Psoas muscle (tissue), 7 donors: ENCODE measurements at regions not wholly inside any gene's neighbourhood (a gene's known extent, or its start where the extent isn't known, plus 50 kb on each side); places are given as distances from the start of the nearest gene placed in this dataset.

ENCODE experiments used
- ATAC-seq, 4 donors: fragments of 200-7000 bp; cut with Tn5 transposase; one replicate each; pipeline ENCODE4 v1.9.1; 2020; ENCODE audit warnings: moderate library complexity in 3 of 4, mild to moderate bottlenecking in 2 of 4
- DNase-seq, 2 donors: peaks; one replicate each; pipeline ENCODE4 v3.0.0-alpha.2; 2020
- H3K27ac ChIP-seq: fragments of 200-600 bp; one replicate; pipeline ENCODE4 v1.8.0; 2022
- H3K27me3 ChIP-seq, 3 donors: fragments of 200-600 bp in 1 of 3; one replicate each; pipeline versions ENCODE4 v1.6.1 to v1.8.0; 2013 to 2022; ENCODE audit warnings: low read length in 2 of 3, mild to moderate bottlenecking in 2 of 3, moderate library complexity in 1 of 3; ENCODE audit not compliant: insufficient read depth in 3 of 3
- H3K36me3 ChIP-seq, 2 donors: fragments of 200-600 bp in 1 of 2; one replicate each; pipeline versions ENCODE4 v1.6.1 to v1.8.0; 2013 to 2022; ENCODE audit warnings: low read depth in 1 of 2, mild to moderate bottlenecking in 1 of 2, moderate library complexity in 1 of 2; ENCODE audit not compliant: insufficient read depth in 1 of 2
- H3K4me1 ChIP-seq: fragments of 200-600 bp; one replicate; pipeline ENCODE4 v1.8.0; 2022
- H3K4me3 ChIP-seq: fragments of 200-600 bp; one replicate; pipeline ENCODE4 v1.8.0; 2022; ENCODE audit warnings: mild to moderate bottlenecking
- H3K9me3 ChIP-seq: fragments of 200-600 bp; one replicate; pipeline ENCODE4 v1.8.0; 2022
- WGBS, 3 donors: extraction: QIAGEN DNeasy Blood & Tissue Kit; methylation state at CpG; one replicate each; pipeline versions ENCODE4 v1.1.6 to v1.1.7; 2013; 5-methylcytosine and 5-hydroxymethylcytosine counted together
- intact Hi-C, 2 donors: fragments of 100-400 bp; cut with DNase I; formaldehyde crosslinking; loops; one replicate each; pipeline versions ENCODE4 v1.11.0 to v1.14.2; 2022
- TF ChIP-seq, protein P1 (sequence below): fragments of 200-600 bp; IDR thresholded peaks from one replicate; pipeline ENCODE4 v1.8.0; 2022; ENCODE audit warnings: antibody characterized with exemption
- donor health status: healthy with polysubstance abuse.
- donor health status: DM: no; HTN: no; CAD: no; lungs with moderate emphysema.
- donor health status: Bipolar disorder and iron deficiency.
- donor health status: healthy.
- donor health status: DM: yes; HTN: yes; CAD: no.
- donor health status: DM: no; HTN: no; CAD: no.
- donor health status: DM: yes; HTN: yes; CAD: no.

DNA sequence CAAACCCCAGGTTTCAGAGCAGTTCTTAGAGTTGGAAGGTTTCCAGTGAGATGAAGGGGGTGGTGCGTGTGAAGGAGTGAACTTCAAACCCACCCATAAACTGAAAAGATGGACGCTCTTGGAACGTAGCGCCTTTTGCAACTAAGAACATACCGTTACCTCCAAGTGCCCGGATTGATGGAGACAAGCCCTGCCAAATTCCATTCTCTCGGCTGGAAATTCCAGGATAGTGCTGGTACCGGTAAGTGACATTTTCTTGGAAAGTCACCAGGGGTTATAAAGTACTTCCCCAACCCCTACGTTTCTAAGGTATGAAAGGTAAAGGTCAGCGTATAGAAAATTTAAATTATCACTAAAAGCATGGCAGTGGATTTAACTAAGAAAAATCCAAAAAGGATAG is 91.6 kb upstream of the CLDN14 start:
- Histone ChIP-seq H3K27me3 (peaks cover 0 to 52% (median 4%) of the 10 kb centered on the region in 3 donors), H3K4me1 (no peaks in the 10 kb centered on the region), H3K27ac (no peak overlapping the region), H3K36me3 (no peaks in the 10 kb centered on the region), H3K4me3 (no peak overlapping the region), H3K9me3 (no peaks in the 10 kb centered on the region)
- intact Hi-C loops = no loop called here
- 21 to 28% (median 26%) methylated on average over 10 of the region's 10 CpGs for WGBS, 3 donors
- ATAC-seq = no peak
- no peak for DNase-seq
- TF ChIP-seq, protein P1, sequence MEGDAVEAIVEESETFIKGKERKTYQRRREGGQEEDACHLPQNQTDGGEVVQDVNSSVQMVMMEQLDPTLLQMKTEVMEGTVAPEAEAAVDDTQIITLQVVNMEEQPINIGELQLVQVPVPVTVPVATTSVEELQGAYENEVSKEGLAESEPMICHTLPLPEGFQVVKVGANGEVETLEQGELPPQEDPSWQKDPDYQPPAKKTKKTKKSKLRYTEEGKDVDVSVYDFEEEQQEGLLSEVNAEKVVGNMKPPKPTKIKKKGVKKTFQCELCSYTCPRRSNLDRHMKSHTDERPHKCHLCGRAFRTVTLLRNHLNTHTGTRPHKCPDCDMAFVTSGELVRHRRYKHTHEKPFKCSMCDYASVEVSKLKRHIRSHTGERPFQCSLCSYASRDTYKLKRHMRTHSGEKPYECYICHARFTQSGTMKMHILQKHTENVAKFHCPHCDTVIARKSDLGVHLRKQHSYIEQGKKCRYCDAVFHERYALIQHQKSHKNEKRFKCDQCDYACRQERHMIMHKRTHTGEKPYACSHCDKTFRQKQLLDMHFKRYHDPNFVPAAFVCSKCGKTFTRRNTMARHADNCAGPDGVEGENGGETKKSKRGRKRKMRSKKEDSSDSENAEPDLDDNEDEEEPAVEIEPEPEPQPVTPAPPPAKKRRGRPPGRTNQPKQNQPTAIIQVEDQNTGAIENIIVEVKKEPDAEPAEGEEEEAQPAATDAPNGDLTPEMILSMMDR = no peak

DNA sequence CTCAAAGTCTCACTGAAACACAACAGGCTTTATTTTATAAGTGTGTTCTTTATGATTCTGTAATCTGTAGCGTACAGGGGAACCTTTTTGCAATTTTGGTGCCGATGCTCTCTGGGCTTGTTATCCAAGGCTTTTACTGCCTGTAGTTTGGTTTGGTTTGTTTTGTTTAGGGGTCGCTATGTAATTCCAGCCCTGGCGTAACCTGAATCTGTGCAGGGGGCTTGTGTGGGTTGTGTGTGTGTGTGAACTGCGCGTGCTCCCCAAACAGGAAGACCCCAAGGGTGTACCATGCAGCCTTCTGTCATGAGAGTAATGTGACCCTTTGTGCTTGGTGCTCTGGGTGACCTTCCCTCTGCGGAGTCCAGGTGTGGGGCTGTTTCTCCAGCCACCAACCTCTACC is 92.1 kb upstream of the CLDN14 start:
- 30 to 32% (median 31%) methylated on average over 7 of the region's 7 CpGs for WGBS, 3 donors

DNA sequence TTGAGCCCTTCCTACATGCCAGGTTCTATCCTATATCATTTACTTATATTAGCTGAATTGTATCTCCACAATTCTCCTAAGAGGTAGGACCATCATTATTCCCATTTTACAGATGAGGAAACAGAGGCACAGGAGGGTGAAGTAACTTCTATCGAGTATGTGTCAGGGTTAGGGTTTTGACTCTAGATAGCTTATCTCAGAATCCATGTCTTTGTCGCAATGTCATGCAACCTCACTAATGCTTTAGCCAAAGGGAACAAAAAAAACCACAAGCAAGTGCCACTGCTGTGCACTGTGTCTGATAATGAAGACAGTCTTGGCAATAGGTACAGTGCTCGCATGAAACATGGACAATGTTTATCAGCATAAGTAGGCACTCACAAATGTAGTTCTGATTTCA is 95.4 kb upstream of the CLDN14 start:
- ATAC-seq = no peak
- TF ChIP-seq, protein P1 = no peak
- DNase-seq = no peak
- H3K4me1 ChIP-seq = no peaks in the 10 kb centered on the region
- no peaks in the 10 kb centered on the region for H3K9me3 ChIP-seq
- WGBS, 3 donors = 64 to 86% (median 69%) methylated on average over 3 of the region's 3 CpGs
- no peak overlapping the region for H3K4me3 ChIP-seq
- peaks cover 0 to 16% (median 2%) of the 10 kb centered on the region in 3 donors for H3K27me3 ChIP-seq
- H3K36me3 ChIP-seq = no peaks in the 10 kb centered on the region
- no peak overlapping the region for H3K27ac ChIP-seq
- intact Hi-C loops = no loop called here

More for the DNA sequence above, 92.1 kb upstream of the CLDN14 start:
- intact Hi-C loops = no loop called here
- Histone ChIP-seq H3K27ac (no peak overlapping the region), H3K4me1 (no peaks in the 10 kb centered on the region), H3K27me3 (peaks cover 0 to 47% (median 4%) of the 10 kb centered on the region in 3 donors), H3K9me3 (no peaks in the 10 kb centered on the region), H3K36me3 (no peaks in the 10 kb centered on the region), H3K4me3 (no peak overlapping the region)
- ATAC-seq = no peak
- no peak for DNase-seq
- TF ChIP-seq, protein P1 = no peak

DNA sequence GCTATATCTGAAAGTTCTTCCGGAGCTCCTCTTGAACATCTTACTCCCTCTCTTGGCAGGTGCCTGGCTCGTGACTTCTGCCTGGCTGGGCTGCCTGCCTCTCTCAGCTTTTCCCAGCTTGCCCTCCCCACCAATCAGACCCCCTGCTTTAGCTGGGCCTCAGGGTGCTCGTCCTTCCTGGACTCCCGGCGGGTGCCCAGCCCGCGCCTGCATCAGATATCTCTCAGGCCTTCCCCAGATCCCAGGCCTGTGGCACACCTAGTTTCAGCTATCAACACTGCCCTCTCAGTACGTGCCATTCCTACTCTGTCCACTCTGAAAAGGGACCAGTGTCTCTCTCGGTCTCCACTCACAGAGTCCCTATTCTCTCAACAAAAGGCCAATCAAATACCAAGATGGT is 96.5 kb upstream of the CLDN14 start:
- Histone ChIP-seq H3K4me1 (no peaks in the 10 kb centered on the region), H3K36me3 (no peaks in the 10 kb centered on the region), H3K27me3 (peaks cover 0 to 4% (median 4%) of the 10 kb centered on the region in 3 donors), H3K27ac (no peak overlapping the region), H3K9me3 (no peaks in the 10 kb centered on the region), H3K4me3 (no peak overlapping the region)
- intact Hi-C loops = no loop called here
- ATAC-seq (no peak), DNase-seq (no peak)
- TF ChIP-seq, protein P1 = no peak
- 80 to 89% (median 84%) methylated on average over 9 of the region's 9 CpGs for WGBS, 3 donors

DNA sequence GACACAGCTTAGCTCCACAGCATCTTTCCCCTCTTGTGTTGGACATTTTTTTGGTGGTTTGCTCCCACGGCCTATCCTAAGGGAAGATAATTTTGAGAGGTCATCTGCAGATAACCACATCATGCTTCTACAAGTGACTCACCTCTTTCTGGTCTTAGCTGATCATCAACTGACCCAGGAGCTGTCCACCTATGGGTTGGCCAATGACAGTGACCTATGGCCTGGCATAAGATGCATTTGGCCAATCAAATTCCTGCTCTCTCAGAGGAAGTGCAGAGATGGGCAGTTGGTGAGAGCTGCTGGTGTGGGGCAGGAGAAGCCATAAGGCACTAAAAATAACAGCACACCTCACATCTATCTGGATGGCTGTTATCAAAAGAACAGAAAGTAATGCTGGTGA is 100.0 kb upstream of the CLDN14 start:
- Histone ChIP-seq H3K36me3 (no peaks in the 10 kb centered on the region), H3K4me3 (no peak overlapping the region), H3K4me1 (no peaks in the 10 kb centered on the region), H3K27me3 (peaks cover 0 to 8% (median 6%) of the 10 kb centered on the region in 3 donors), H3K9me3 (no peaks in the 10 kb centered on the region), H3K27ac (no peak overlapping the region)
- no peak for DNase-seq
- 85 to 95% (median 89%) methylated on average over 1 of the region's 1 CpG for WGBS, 3 donors
- no peak for ATAC-seq
- TF ChIP-seq, protein P1 = no peak
- intact Hi-C loops = no loop called here
